ENCODE measurements at regions not wholly inside any gene's neighbourhood (a gene's known extent, or its start where the extent isn't known, plus 50 kb on each side); places are given as distances from the start of the nearest gene placed in this dataset.
"Not testable (repeated sequence)": the region's sequence is repeated elsewhere in the genome, so short reads cannot be mapped to it uniquely, and the experiment has no call there.

GRCh38 chr2:131671841-131672470 lies 144.3 kb downstream of the CCDC74A start:
- not testable (repeated sequence) for DNase-seq (ENCODE audit: low read depth)

GRCh38 chr2:131672471-131673399 lies 145.0 kb downstream of the CCDC74A start:
- DNase-seq (ENCODE audit: low read depth): peak; percentile 38

- DNase-seq (ENCODE audit: low read depth): peak; percentile 48
Observed at GRCh38 chr2:131673400-131674173, 145.9 kb downstream of the CCDC74A start.

- DNase-seq (ENCODE audit: low read depth): no peak
Observed at GRCh38 chr2:131674174-131674507, 146.5 kb downstream of the CCDC74A start.

GRCh38 chr2:131681611-131682121 lies 154.0 kb downstream of the CCDC74A start:
- DNase-seq (ENCODE audit: low read depth): not testable (repeated sequence)

GRCh38 chr2:131682122-131682944 lies 154.6 kb downstream of the CCDC74A start:
- DNase-seq (ENCODE audit: low read depth): peak; percentile 57

GRCh38 chr2:131682945-131683330 lies 155.2 kb downstream of the CCDC74A start:
- DNase-seq (ENCODE audit: low read depth): not testable (repeated sequence)

- not testable (repeated sequence) for DNase-seq (ENCODE audit: low read depth)
Observed at GRCh38 chr2:131684631-131685316, 157.1 kb downstream of the CCDC74A start.

- not testable (repeated sequence) for DNase-seq (ENCODE audit: low read depth)
Observed at GRCh38 chr2:131686164-131686893, 158.6 kb downstream of the CCDC74A start.

- not testable (repeated sequence) for DNase-seq (ENCODE audit: low read depth)
Observed at GRCh38 chr2:131686894-131687238, 159.2 kb downstream of the CCDC74A start.

- not testable (repeated sequence) for DNase-seq (ENCODE audit: low read depth)
Observed at GRCh38 chr2:131689066-131689465, 161.4 kb downstream of the CCDC74A start.

- DNase-seq (ENCODE audit: low read depth): not testable (repeated sequence)
Observed at GRCh38 chr2:131711268-131711667, 183.6 kb downstream of the CCDC74A start.

- not testable (repeated sequence) for DNase-seq (ENCODE audit: low read depth)
Observed at GRCh38 chr2:131717907-131718306, 190.2 kb downstream of the CCDC74A start.

- not testable (repeated sequence) for DNase-seq (ENCODE audit: low read depth)
Observed at GRCh38 chr2:131721163-131721562, 193.5 kb downstream of the CCDC74A start.

GRCh38 chr2:131722256-131722655 lies 194.6 kb downstream of the CCDC74A start:
- DNase-seq (ENCODE audit: low read depth): not testable (repeated sequence)

- no peak for DNase-seq (ENCODE audit: low read depth)
Observed at GRCh38 chr2:131724019-131724418, 196.3 kb downstream of the CCDC74A start.

GRCh38 chr2:131728451-131728850 lies 200.8 kb downstream of the CCDC74A start:
- not testable (repeated sequence) for DNase-seq (ENCODE audit: low read depth)

GRCh38 chr2:131733530-131733929 lies 205.8 kb downstream of the CCDC74A start:
- not testable (repeated sequence) for DNase-seq (ENCODE audit: low read depth)

GRCh38 chr2:131736406-131736805 lies 208.7 kb downstream of the CCDC74A start:
- DNase-seq (ENCODE audit: low read depth): not testable (repeated sequence)

GRCh38 chr2:131738533-131738932 lies 210.8 kb downstream of the CCDC74A start:
- DNase-seq (ENCODE audit: low read depth): not testable (repeated sequence)
